Mucosa of descending colon (tissue), 3 donors: ENCODE measurements at regions not wholly inside any gene's neighbourhood (a gene's known extent, or its start where the extent isn't known, plus 50 kb on each side); places are given as distances from the start of the nearest gene placed in this dataset.

Experiments used
- ATAC-seq: fragments of 200-7000 bp; cut with Tn5 transposase; one replicate; pipeline ENCODE4 v1.9.1; 2020; ENCODE audit warnings: mild to moderate bottlenecking, moderate library complexity
- DNase-seq, 3 donors: peaks; one replicate each; pipeline ENCODE4 v3.0.0-alpha.2; 2020
- H3K36me3 ChIP-seq: fragments of 200-600 bp; one replicate; pipeline ENCODE4 v1.8.0; 2021; ENCODE audit warnings: low read depth, mild to moderate bottlenecking
- H3K4me1 ChIP-seq: fragments of 200-600 bp; one replicate; pipeline ENCODE4 v1.8.0; 2021; ENCODE audit warnings: low read depth, mild to moderate bottlenecking
- H3K4me3 ChIP-seq: fragments of 200-600 bp; one replicate; pipeline ENCODE4 v1.8.0; 2021; ENCODE audit warnings: mild to moderate bottlenecking
- H3K9me3 ChIP-seq: fragments of 200-600 bp; one replicate; pipeline ENCODE4 v1.8.0; 2021; ENCODE audit warnings: mild to moderate bottlenecking
- CTCF ChIP-seq: fragments of 200-600 bp; IDR thresholded peaks from one replicate; pipeline ENCODE4 v1.8.0; 2022; ENCODE audit warnings: antibody characterized with exemption, mild to moderate bottlenecking
- intact Hi-C, 2 donors: fragments of 100-400 bp; cut with DNase I in 1 of 2; cut with micrococcal nuclease in 1 of 2; formaldehyde crosslinking; loops; one replicate each; pipeline versions ENCODE4 v1.11.0 to v1.11.1; 2022; cut with DNase I, micrococcal nuclease
- donor health status: DM: no; HTN: no; CAD: no; lungs with moderate emphysema.
- donor health status: DM: no; HTN: no; CAD: no.
- donor health status: DM: no; HTN: yes; CAD: no.

GRCh38 chrX:28312259-28312658, 275.0 kb upstream of the IL1RAPL1 start:
- DNase-seq (no peak), ATAC-seq (no peak)
- intact Hi-C loops = no loop called here
- Histone ChIP-seq H3K4me1 (no peaks in the 10 kb centered on the region), H3K36me3 (no peaks in the 10 kb centered on the region), H3K9me3 (no peaks in the 10 kb centered on the region), H3K4me3 (no peak overlapping the region)
- no peak for TF ChIP-seq CTCF

GRCh38 chrX:28311466-28311865, 275.8 kb upstream of the IL1RAPL1 start:
- ATAC-seq = no peak
- Histone ChIP-seq H3K4me3 (no peak overlapping the region), H3K4me1 (no peaks in the 10 kb centered on the region), H3K9me3 (no peaks in the 10 kb centered on the region), H3K36me3 (no peaks in the 10 kb centered on the region)
- intact Hi-C loops = no loop called here
- no peak for TF ChIP-seq CTCF
- no peak for DNase-seq

DNA sequence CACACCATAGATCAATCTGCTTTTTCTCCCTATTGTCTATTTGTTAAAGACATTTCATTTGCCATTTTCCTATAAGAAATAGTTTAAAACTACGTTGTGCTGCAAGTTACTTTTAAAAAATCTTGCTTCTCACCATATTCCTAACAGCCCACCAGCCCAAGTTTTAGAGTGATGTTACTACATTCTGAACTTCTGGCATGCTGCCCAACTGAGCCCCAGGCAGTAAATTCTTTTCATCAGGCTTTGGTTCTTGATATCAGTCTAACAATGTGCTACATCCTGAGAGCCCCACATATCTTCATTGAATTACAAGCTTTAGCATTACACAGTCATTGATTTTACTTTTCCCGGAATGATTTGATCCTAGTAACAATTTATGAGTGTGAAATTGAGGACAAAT, 283.8 kb upstream of the IL1RAPL1 start:
- Histone ChIP-seq H3K9me3 (no peaks in the 10 kb centered on the region), H3K4me1 (no peaks in the 10 kb centered on the region), H3K36me3 (no peaks in the 10 kb centered on the region), H3K4me3 (no peak overlapping the region)
- intact Hi-C loops = no loop called here
- ATAC-seq = no peak
- no peak for DNase-seq
- TF ChIP-seq CTCF = no peak

DNA sequence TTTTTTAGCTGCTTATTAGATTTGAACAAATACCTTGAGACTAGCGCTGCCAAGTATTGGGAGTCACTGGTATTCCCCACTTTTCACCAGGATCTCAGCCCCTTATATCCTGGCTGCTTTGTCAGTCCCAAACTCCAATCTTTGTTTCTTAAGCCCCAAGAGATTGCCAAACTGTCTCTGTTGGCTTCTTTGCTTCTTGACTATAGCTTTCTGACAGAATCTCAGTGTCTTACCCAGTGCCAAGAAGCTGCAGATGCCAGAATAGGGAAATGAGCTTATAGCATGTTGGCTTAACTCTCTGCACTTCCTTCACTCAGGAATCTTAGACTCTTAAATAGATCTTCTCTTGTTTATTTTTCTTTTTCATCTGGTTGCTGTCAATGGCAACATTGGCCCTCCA, 297.5 kb upstream of the DCAF8L1 start:
- Histone ChIP-seq H3K9me3 (no peaks in the 10 kb centered on the region), H3K4me3 (no peak overlapping the region), H3K4me1 (no peaks in the 10 kb centered on the region), H3K36me3 (no peaks in the 10 kb centered on the region)
- TF ChIP-seq CTCF = no peak
- intact Hi-C loops = no loop called here
- no peak for DNase-seq
- no peak for ATAC-seq

DNA sequence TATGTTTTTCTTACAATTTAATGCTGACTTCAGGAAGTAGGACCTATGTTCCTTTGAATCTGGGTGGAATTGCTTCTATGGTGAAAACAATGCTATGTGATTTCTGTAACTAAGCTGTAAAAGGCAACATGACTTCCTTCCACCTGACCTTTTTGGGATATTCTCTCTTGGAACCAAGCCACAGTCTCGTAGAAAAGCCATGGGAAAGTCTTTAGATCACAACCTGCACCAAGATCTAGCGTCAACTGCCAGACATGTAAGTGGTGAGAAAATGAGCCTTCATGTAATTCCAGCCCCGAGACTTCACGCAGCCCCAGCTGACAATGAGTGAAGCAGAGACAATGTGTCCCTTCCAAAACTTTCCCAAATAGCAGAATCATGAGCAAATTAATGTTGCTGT, 297.0 kb upstream of the DCAF8L1 start:
- no peak for DNase-seq
- no peak for TF ChIP-seq CTCF
- Histone ChIP-seq H3K9me3 (no peaks in the 10 kb centered on the region), H3K4me1 (no peaks in the 10 kb centered on the region), H3K36me3 (no peaks in the 10 kb centered on the region), H3K4me3 (no peak overlapping the region)
- no peak for ATAC-seq
- intact Hi-C loops = no loop called here

- ATAC-seq = no peak
- TF ChIP-seq CTCF = no peak
- H3K9me3 ChIP-seq = no peaks in the 10 kb centered on the region
- intact Hi-C loops = no loop called here
- no peak for DNase-seq
- no peaks in the 10 kb centered on the region for H3K36me3 ChIP-seq
- H3K4me1 ChIP-seq = no peaks in the 10 kb centered on the region
- H3K4me3 ChIP-seq = no peak overlapping the region
These were observed 292.5 kb upstream of the DCAF8L1 start for GRCh38 chrX:28273736-28274135.
